Stomach (tissue), 4 donors: ENCODE measurements at regions not wholly inside any gene's neighbourhood (a gene's known extent, or its start where the extent isn't known, plus 50 kb on each side); places are given as distances from the start of the nearest gene placed in this dataset.

Experiments
- EP300 ChIP-seq: sonication (generic); formaldehyde crosslinking; IDR thresholded peaks from one replicate; pipeline ENCODE4 v1.6.1; 2017; ENCODE audit warnings: antibody characterized with exemption
- POLR2AphosphoS5 ChIP-seq, 3 donors: sonication (generic); formaldehyde crosslinking; IDR thresholded peaks; one replicate each; pipeline ENCODE4 v1.6.1; 2016; ENCODE audit warnings: antibody characterized with exemption in 3 of 3

DNA sequence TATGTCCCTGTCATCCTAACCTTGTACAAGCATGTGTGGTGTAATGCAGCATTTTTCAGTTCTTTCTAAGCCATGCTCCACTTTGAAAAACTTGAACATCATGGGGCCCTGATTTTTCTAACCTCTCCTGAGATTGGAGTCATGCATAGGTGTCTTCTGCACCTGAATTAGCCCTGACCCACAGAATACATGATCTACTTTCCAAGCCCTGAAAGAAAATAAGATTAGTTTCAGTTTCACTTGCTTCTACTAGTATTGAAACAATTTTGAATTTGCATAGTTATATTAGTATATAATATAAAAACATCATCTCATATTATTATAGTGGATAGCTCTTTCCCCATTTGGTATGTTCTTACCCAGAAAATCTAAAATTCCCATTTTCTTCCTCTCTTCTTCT is 178.2 kb downstream of the HS3ST1 start:
- TF ChIP-seq POLR2AphosphoS5 (IDR thresholded peaks at IDR 0.05): no peak
- no peak for TF ChIP-seq EP300
